ENCODE measurements at regions not wholly inside any gene's neighbourhood (a gene's known extent, or its start where the extent isn't known, plus 50 kb on each side); places are given as distances from the start of the nearest gene placed in this dataset.

DNA sequence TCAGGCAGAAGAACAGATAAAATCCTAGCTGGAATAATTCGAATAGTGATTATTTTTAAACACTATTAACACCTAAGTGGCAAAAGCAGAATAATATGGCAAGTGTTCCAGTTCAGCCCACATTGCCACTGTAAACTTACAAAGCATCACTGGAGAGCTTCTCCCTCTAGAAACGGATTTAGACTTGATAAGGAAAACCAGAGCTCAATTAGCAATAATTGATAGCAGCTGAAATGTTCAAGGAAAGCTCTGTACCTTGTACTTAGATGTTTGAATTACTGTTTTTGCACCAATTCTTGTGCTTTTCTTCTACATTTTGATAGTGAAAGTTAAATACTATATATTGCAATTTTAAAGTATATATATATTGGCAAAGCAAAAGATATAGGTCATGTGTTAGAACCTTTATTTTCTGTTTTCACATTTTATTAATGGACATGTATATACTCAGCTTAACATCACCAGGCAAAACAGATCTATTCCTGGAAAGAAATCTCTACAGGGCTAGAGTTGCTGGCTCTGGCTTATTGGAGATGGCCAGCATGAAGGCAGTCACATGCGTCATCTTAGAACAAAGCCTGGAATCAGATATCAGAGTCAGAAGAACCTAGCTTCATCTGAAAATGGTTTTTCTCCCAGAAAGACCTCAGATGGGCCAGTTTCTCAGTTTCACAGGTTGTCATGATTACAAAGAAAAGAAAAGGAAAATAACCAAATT is 149.1 kb upstream of the CTAGE1 start:
- intact Hi-C loops (cut with micrococcal nuclease; ENCODE audit: unreplicated experiment) (no loop called here), in situ Hi-C loops (cut with MboI) (loop anchor here (10.0 kb wide), 2 partner anchors 572 to 662 kb away; no protein-coding TSS in a partner anchor)
- no peak for DNase-seq (ENCODE audit: low read depth, low spot score)
- no peak overlapping the region for H3K4me3 ChIP-seq
- ChIA-PET SMC1A (ENCODE audit: uncharacterized antibody, unreplicated experiment) (interaction anchor here (0.6 to 0.8 kb wide), 2 partner anchors 458 to 642 kb away, joined by 3 read pairs; no protein-coding TSS in a partner anchor), RAD21 (ENCODE audit: unreplicated experiment) (no interaction called here), CTCF (no interaction called here), POLR2A (no interaction called here)
- FAIRE-seq = no peak
- H4K20me1 ChIP-seq (ENCODE audit: control insufficient read depth, insufficient read depth) = no peaks in the 10 kb centered on the region
- no peak overlapping the region for H3K27ac ChIP-seq (ENCODE audit: control insufficient read depth, insufficient read depth)
- H3K36me3 ChIP-seq (ENCODE audit: control insufficient read depth in 2 of 2, insufficient read depth in 2 of 2, low read length in 1 of 2) = no peaks in the 10 kb centered on the region
- 33% methylated on average over 3 of the region's 3 CpGs for WGBS (ENCODE audit: insufficient coverage, insufficient replicate concordance, low lambda C conversion rate, missing lambda C conversion rate)
- BruUV-seq (replicated peaks) = no TSS peak
- no peaks in the 10 kb centered on the region for H3K4me1 ChIP-seq (ENCODE audit: control insufficient read depth, insufficient read depth, low read length)
- H2AFZ ChIP-seq (ENCODE audit: control insufficient read depth, low read depth, low read length) = no peak overlapping the region
- no peaks in the 10 kb centered on the region for H3K9me3 ChIP-seq (replicated peaks; ENCODE audit: control insufficient read depth, insufficient read depth, low read length)
- H3K27me3 ChIP-seq (replicated peaks in 1 of 2; ENCODE audit: control insufficient read depth in 2 of 2, insufficient read depth in 2 of 2, low read length in 1 of 2) = 0 out of 4 replicates have a peak, but pooled peaks cover 0 to 2% of the 10 kb centered on the region in 2 experiments
- no peak overlapping the region for H3K9ac ChIP-seq (ENCODE audit: control insufficient read depth, insufficient read depth, low read length)
- H3K79me2 ChIP-seq (ENCODE audit: control insufficient read depth, insufficient read depth, low read length) = no peaks in the 10 kb centered on the region
- ATAC-seq = no peak
- H3K4me2 ChIP-seq (ENCODE audit: control insufficient read depth, insufficient read depth) = no peak overlapping the region
- no peak for TF ChIP-seq NRF1 (conservative IDR thresholded peaks at IDR 0.05; ENCODE audit: low read depth, low read length)
- TF ChIP-seq, protein P1, sequence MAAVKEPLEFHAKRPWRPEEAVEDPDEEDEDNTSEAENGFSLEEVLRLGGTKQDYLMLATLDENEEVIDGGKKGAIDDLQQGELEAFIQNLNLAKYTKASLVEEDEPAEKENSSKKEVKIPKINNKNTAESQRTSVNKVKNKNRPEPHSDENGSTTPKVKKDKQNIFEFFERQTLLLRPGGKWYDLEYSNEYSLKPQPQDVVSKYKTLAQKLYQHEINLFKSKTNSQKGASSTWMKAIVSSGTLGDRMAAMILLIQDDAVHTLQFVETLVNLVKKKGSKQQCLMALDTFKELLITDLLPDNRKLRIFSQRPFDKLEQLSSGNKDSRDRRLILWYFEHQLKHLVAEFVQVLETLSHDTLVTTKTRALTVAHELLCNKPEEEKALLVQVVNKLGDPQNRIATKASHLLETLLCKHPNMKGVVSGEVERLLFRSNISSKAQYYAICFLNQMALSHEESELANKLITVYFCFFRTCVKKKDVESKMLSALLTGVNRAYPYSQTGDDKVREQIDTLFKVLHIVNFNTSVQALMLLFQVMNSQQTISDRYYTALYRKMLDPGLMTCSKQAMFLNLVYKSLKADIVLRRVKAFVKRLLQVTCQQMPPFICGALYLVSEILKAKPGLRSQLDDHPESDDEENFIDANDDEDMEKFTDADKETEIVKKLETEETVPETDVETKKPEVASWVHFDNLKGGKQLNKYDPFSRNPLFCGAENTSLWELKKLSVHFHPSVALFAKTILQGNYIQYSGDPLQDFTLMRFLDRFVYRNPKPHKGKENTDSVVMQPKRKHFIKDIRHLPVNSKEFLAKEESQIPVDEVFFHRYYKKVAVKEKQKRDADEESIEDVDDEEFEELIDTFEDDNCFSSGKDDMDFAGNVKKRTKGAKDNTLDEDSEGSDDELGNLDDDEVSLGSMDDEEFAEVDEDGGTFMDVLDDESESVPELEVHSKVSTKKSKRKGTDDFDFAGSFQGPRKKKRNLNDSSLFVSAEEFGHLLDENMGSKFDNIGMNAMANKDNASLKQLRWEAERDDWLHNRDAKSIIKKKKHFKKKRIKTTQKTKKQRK (IDR thresholded peaks at IDR 0.05; ENCODE audit: low read depth, low read length) = no peak
- TF ChIP-seq RCOR1 (conservative IDR thresholded peaks at IDR 0.05; ENCODE audit: low read depth, low read length) = no peak
- no peak for TF ChIP-seq NFIC (IDR thresholded peaks at IDR 0.05; ENCODE audit: low read depth, low read length)
- no peak for TF ChIP-seq EED (IDR thresholded peaks at IDR 0.05; ENCODE audit: low read depth)
- no peak for TF ChIP-seq ZNF217 (IDR thresholded peaks at IDR 0.05)
- TF ChIP-seq, protein P2, sequence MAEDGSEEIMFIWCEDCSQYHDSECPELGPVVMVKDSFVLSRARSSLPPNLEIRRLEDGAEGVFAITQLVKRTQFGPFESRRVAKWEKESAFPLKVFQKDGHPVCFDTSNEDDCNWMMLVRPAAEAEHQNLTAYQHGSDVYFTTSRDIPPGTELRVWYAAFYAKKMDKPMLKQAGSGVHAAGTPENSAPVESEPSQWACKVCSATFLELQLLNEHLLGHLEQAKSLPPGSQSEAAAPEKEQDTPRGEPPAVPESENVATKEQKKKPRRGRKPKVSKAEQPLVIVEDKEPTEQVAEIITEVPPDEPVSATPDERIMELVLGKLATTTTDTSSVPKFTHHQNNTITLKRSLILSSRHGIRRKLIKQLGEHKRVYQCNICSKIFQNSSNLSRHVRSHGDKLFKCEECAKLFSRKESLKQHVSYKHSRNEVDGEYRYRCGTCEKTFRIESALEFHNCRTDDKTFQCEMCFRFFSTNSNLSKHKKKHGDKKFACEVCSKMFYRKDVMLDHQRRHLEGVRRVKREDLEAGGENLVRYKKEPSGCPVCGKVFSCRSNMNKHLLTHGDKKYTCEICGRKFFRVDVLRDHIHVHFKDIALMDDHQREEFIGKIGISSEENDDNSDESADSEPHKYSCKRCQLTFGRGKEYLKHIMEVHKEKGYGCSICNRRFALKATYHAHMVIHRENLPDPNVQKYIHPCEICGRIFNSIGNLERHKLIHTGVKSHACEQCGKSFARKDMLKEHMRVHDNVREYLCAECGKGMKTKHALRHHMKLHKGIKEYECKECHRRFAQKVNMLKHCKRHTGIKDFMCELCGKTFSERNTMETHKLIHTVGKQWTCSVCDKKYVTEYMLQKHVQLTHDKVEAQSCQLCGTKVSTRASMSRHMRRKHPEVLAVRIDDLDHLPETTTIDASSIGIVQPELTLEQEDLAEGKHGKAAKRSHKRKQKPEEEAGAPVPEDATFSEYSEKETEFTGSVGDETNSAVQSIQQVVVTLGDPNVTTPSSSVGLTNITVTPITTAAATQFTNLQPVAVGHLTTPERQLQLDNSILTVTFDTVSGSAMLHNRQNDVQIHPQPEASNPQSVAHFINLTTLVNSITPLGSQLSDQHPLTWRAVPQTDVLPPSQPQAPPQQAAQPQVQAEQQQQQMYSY (CRISPR knock-in tag; IDR thresholded peaks at IDR 0.05) = no peak
- no peak for TF ChIP-seq RFX5 (IDR thresholded peaks at IDR 0.05; ENCODE audit: low read depth, low read length)
- TF ChIP-seq MTA2 (IDR thresholded peaks at IDR 0.05; ENCODE audit: low read depth) = no peak

All from GM12878 (cell line).